ENCODE measurements at regions not wholly inside any gene's neighbourhood (a gene's known extent, or its start where the extent isn't known, plus 50 kb on each side); places are given as distances from the start of the nearest gene placed in this dataset.

- H3K27ac Mint-ChIP-seq (ENCODE audit: unreplicated experiment): no peak overlapping the region
- H3K9me3 Mint-ChIP-seq (ENCODE audit: low read depth): no peaks in the 10 kb centered on the region
- DNase-seq (ENCODE audit: low spot score): no peak
- no peaks in the 10 kb centered on the region for H3K27me3 Mint-ChIP-seq (ENCODE audit: low read depth)
- H3K36me3 Mint-ChIP-seq (ENCODE audit: low read depth): peaks cover 28% of the 10 kb centered on the region
- TF ChIP-seq CTCF (IDR thresholded peaks at IDR 0.05): no peak
- no peaks in the 10 kb centered on the region for H3K4me1 Mint-ChIP-seq (ENCODE audit: low read depth)
- no peak overlapping the region for H3K4me3 Mint-ChIP-seq (ENCODE audit: unreplicated experiment)
Observed at GRCh38 chr11:17138562-17138961, 61.1 kb upstream of the RPS13 start.

- H3K27ac Mint-ChIP-seq (ENCODE audit: unreplicated experiment): no peak overlapping the region
- DNase-seq (ENCODE audit: low spot score): no peak
Observed at GRCh38 chr11:17135916-17136683, 58.6 kb upstream of the RPS13 start.

GRCh38 chr11:17132654-17133053, 55.2 kb upstream of the RPS13 start:
- Mint-ChIP-seq H3K27me3 (ENCODE audit: low read depth) (no peaks in the 10 kb centered on the region), H3K9me3 (ENCODE audit: low read depth) (no peaks in the 10 kb centered on the region), H3K4me3 (ENCODE audit: unreplicated experiment) (no peak overlapping the region), H3K4me1 (ENCODE audit: low read depth) (no peaks in the 10 kb centered on the region), H3K36me3 (ENCODE audit: low read depth) (peaks cover 13% of the 10 kb centered on the region), H3K27ac (ENCODE audit: unreplicated experiment) (no peak overlapping the region)
- no peak for TF ChIP-seq CTCF (IDR thresholded peaks at IDR 0.05)
- DNase-seq (ENCODE audit: low spot score): no peak

More at GRCh38 chr11:17135916-17136683, 58.6 kb upstream of the RPS13 start:
- no peaks in the 10 kb centered on the region for H3K9me3 Mint-ChIP-seq (ENCODE audit: low read depth)
- no peaks in the 10 kb centered on the region for H3K27me3 Mint-ChIP-seq (ENCODE audit: low read depth)
- peaks cover 19% of the 10 kb centered on the region for H3K36me3 Mint-ChIP-seq (ENCODE audit: low read depth)
- TF ChIP-seq CTCF (IDR thresholded peaks at IDR 0.05): no peak
- H3K4me3 Mint-ChIP-seq (ENCODE audit: unreplicated experiment): no peak overlapping the region
- no peaks in the 10 kb centered on the region for H3K4me1 Mint-ChIP-seq (ENCODE audit: low read depth)

DNA sequence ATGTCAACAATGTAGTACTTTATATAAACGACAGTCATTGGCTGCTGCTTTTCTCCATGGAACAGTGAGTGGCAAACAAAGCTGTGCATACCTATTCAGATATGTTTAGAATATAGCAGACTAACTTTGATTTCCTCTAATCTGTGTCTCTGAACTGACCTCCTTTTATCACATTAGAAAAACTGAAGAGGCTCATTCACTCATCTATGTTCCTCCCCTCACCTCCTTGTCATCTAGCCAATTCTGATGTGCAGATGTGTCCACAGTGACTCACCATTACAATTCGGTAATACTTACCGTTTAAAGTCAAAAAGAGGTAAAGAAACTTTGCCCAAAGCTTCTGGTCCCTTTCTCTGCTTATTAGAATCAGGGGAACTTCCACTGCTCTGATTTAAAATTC, 51.5 kb upstream of the RPS13 start:
- Mint-ChIP-seq H3K27ac (ENCODE audit: unreplicated experiment) (no peak overlapping the region), H3K4me3 (ENCODE audit: unreplicated experiment) (no peak overlapping the region), H3K27me3 (ENCODE audit: low read depth) (no peaks in the 10 kb centered on the region), H3K36me3 (ENCODE audit: low read depth) (peaks cover 18% of the 10 kb centered on the region), H3K9me3 (ENCODE audit: low read depth) (no peaks in the 10 kb centered on the region), H3K4me1 (ENCODE audit: low read depth) (no peaks in the 10 kb centered on the region)
- TF ChIP-seq CTCF (IDR thresholded peaks at IDR 0.05): no peak
- no peak for DNase-seq (ENCODE audit: low spot score)
